Endothelial cell of umbilical vein (primary cell): ENCODE measurements at regions not wholly inside any gene's neighbourhood (a gene's known extent, or its start where the extent isn't known, plus 50 kb on each side); places are given as distances from the start of the nearest gene placed in this dataset.

Experiments
- EZH2 ChIP-seq: IDR thresholded peaks from 2 replicates; pipeline ENCODE4 v1.6.1; 2012; ENCODE audit warnings: borderline replicate concordance, low read depth, mild to moderate bottlenecking, moderate library complexity, low read length, inconsistent platforms; ENCODE audit not compliant: severe bottlenecking
- MYC ChIP-seq: IDR thresholded peaks from one replicate; pipeline ENCODE4 v1.6.1; 2011; ENCODE audit warnings: mild to moderate bottlenecking, low read depth, low read length
- POLR2A ChIP-seq: IDR thresholded peaks from 2 replicates; pipeline ENCODE4 v1.6.1; 2012; ENCODE audit warnings: low read depth, mild to moderate bottlenecking, control low read depth, low read length
- POLR2AphosphoS5 ChIP-seq: IDR thresholded peaks from 2 replicates; pipeline ENCODE4 v1.6.1; 2012; ENCODE audit warnings: low read depth, mild to moderate bottlenecking, control low read depth, low read length, moderate library complexity; ENCODE audit not compliant: insufficient read depth
- TF ChIP-seq, protein P1 (sequence below), 2 donors: IDR thresholded peaks; 1 replicate in 1 of 2; 2 replicates in 1 of 2; pipeline ENCODE4 v1.5.1; 2011; ENCODE audit warnings: low read length in 2 of 2, mild to moderate bottlenecking in 2 of 2, moderate library complexity in 2 of 2, control low read depth in 1 of 2, inconsistent platforms in 1 of 2, low read depth in 1 of 2; ENCODE audit not compliant: insufficient read depth in 1 of 2; ENCODE audit errors: extremely low read depth in 1 of 2
- TF ChIP-seq, protein P2 (sequence below): IDR thresholded peaks from 2 replicates; pipeline ENCODE4 v1.6.1; 2011; ENCODE audit not compliant: insufficient read depth, insufficient read length

DNA sequence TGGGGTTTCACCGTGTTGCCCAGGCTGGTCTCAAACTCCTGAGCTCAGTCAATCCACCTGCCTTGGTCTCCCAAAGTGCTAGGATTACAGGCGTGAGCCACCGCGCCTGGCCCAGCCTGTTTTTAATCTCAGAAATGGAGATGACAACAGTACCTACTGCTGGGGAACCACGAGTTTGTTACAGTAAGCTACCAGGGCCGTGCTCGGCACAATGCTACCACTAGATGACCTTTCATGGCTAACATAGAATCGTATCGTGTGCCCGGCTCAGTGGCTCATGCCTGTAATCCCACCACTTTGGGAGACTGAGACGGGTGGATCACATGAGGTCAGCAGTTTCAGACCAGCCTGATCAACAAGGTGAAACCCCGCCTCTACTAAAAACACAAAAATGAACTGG is 90.8 kb upstream of the SLC34A2 start:
- TF ChIP-seq POLR2A (no peak), EZH2 (no peak), MYC (no peak), POLR2AphosphoS5 (no peak)
- TF ChIP-seq, protein P1, sequence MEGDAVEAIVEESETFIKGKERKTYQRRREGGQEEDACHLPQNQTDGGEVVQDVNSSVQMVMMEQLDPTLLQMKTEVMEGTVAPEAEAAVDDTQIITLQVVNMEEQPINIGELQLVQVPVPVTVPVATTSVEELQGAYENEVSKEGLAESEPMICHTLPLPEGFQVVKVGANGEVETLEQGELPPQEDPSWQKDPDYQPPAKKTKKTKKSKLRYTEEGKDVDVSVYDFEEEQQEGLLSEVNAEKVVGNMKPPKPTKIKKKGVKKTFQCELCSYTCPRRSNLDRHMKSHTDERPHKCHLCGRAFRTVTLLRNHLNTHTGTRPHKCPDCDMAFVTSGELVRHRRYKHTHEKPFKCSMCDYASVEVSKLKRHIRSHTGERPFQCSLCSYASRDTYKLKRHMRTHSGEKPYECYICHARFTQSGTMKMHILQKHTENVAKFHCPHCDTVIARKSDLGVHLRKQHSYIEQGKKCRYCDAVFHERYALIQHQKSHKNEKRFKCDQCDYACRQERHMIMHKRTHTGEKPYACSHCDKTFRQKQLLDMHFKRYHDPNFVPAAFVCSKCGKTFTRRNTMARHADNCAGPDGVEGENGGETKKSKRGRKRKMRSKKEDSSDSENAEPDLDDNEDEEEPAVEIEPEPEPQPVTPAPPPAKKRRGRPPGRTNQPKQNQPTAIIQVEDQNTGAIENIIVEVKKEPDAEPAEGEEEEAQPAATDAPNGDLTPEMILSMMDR (IDR thresholded peaks at IDR 0.05; ENCODE audit: extremely low read depth in 1 of 2, insufficient read depth in 1 of 2, low read depth in 1 of 2, low read length in 2 of 2), result no peak
- TF ChIP-seq, protein P2, sequence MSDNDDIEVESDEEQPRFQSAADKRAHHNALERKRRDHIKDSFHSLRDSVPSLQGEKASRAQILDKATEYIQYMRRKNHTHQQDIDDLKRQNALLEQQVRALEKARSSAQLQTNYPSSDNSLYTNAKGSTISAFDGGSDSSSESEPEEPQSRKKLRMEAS, result no peak
